AG04450 (cell line): ENCODE measurements at regions not wholly inside any gene's neighbourhood (a gene's known extent, or its start where the extent isn't known, plus 50 kb on each side); places are given as distances from the start of the nearest gene placed in this dataset.

Experiments used
- CTCF ChIA-PET: fragments of 300-600, 350-600 bp; formaldehyde crosslinking; extraction: SDS; loops from one replicate; lab custom pipeline; 2022; ENCODE audit warnings: antibody characterized with exemption, inconsistent platforms; lab: Charles Lee
- POLR2A ChIA-PET: fragments of 350-600 bp; formaldehyde crosslinking; extraction: SDS; loops from one replicate; lab custom pipeline; 2021; ENCODE audit warnings: antibody characterized with exemption, inconsistent platforms; lab: Yijun Ruan, JAX
- DNase-seq: peaks from one replicate; pipeline ENCODE4 v3.0.0-alpha.2; 2011; ENCODE audit warnings: low read depth, low spot score
- H3K27ac ChIP-seq: one replicate; pipeline ENCODE4 v1.5.1; 2012; ENCODE audit warnings: low read depth, low read length, control low read depth
- H3K27me3 ChIP-seq: one replicate; pipeline ENCODE4 v1.6.0; 2012; ENCODE audit warnings: low read length; ENCODE audit not compliant: control insufficient read depth, insufficient read depth
- H3K4me3 ChIP-seq: 2 replicates; pipeline ENCODE4 v1.5.1; 2011; ENCODE audit warnings: mild to moderate bottlenecking, low read depth, low read length, control low read depth
- H3K9me3 ChIP-seq: 2 replicates; pipeline ENCODE4 v1.5.1; 2012; ENCODE audit warnings: low read length; ENCODE audit not compliant: control insufficient read depth, insufficient read depth
- TF ChIP-seq, protein P1 (sequence below): IDR thresholded peaks from 2 replicates; pipeline ENCODE4 v1.5.1; 2011; ENCODE audit warnings: low read depth, low read length, control low read depth, inconsistent platforms

DNA sequence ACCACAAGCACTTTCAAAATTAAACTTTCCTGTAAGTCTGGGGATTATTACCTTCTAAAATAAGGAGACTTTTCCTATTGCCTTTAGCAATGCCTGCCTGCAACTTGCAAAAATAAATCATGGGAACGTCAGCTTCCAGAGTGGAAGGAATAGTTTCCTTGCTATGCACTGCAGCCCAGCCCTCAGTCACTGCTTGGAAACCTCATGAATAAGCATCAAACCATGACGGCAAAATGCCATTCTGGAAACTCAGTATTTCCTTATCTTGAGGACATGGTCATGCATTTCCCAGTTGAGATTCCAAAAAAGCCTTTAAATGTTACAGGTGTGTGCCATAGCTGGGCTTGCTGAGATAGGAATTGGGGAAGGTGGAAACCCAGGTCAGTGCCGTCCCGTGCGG, 84.2 kb upstream of the OTOS start:
- ChIA-PET CTCF (no interaction called here), POLR2A (no interaction called here)
- DNase-seq, result no peak

DNA sequence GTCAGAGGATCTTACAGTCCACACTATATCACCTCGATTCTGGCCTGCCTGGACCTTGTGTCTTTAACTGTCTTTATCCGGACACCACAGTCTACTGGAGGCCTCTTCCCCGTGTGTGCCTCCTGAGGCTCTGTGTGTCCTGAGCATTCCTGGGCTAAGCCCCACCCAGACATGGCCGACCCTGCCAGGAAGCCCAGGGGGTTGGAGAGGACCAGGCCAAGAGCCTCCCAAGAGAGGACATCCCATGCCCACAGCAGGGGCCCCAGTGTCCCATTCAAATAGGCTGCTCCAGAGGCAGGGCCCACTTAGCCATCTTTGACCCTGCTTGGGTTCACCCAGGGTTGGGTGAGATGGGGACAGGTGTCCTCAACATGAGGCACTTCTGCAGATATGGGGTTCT, 84.7 kb upstream of the OTOS start:
- no peak for DNase-seq
- H3K4me3 ChIP-seq, result no peak overlapping the region
- no peak overlapping the region for H3K27ac ChIP-seq
- ChIA-PET POLR2A (no interaction called here), CTCF (no interaction called here)
- peaks cover 19% of the 10 kb centered on the region for H3K9me3 ChIP-seq
- TF ChIP-seq, protein P1, sequence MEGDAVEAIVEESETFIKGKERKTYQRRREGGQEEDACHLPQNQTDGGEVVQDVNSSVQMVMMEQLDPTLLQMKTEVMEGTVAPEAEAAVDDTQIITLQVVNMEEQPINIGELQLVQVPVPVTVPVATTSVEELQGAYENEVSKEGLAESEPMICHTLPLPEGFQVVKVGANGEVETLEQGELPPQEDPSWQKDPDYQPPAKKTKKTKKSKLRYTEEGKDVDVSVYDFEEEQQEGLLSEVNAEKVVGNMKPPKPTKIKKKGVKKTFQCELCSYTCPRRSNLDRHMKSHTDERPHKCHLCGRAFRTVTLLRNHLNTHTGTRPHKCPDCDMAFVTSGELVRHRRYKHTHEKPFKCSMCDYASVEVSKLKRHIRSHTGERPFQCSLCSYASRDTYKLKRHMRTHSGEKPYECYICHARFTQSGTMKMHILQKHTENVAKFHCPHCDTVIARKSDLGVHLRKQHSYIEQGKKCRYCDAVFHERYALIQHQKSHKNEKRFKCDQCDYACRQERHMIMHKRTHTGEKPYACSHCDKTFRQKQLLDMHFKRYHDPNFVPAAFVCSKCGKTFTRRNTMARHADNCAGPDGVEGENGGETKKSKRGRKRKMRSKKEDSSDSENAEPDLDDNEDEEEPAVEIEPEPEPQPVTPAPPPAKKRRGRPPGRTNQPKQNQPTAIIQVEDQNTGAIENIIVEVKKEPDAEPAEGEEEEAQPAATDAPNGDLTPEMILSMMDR, result no peak
- peaks cover 3% of the 10 kb centered on the region for H3K27me3 ChIP-seq

More for the DNA sequence above, 84.2 kb upstream of the OTOS start:
- no peak overlapping the region for H3K4me3 ChIP-seq
- TF ChIP-seq, protein P1, result no peak
- no peak overlapping the region for H3K27ac ChIP-seq
- H3K9me3 ChIP-seq, result peaks cover 15% of the 10 kb centered on the region
- H3K27me3 ChIP-seq, result peaks cover 3% of the 10 kb centered on the region

DNA sequence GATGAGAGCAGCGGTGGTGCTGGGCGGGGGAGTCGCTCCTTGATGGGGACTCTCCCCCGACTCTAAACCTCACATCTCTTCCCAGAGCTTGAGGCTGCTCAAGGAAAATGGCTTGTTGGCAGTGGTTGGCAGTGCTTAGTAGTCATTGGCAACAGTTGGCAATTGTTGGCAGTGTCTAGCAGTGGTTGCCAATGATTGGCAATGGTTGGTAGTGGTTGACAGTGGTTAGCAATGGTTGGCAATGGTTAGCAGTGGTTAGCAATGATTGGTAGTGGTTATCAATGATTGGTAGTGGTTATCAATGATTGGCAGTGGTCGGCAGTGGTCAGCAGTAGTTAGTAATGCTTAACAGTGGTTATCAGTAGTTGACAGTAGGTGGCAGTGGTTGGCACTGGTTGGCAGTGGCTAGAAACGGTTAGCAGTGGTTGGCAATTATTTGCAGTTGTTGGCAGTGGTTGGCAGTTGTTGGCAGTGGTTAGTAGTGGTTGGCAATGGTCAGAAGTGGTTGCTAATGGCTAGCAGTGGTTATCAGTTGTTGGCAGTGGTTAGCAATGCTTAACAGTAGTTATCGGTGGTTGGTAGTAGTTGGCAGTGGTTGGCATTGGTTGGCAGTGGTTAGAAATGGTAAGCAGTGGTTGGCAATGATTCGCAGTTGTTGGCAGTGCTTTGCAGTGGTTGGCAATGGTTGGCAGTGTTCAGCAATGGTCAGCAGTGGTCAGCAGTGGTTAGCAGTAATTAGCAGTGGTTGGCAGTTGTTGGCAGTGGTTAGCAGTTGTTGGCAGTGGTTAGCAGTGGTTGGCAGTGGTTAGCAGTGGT, 85.4 kb upstream of the OTOS start:
- Histone ChIP-seq H3K27me3 (peaks cover 6% of the 10 kb centered on the region), H3K4me3 (no peak overlapping the region), H3K27ac (no peak overlapping the region), H3K9me3 (peaks cover 21% of the 10 kb centered on the region)
- DNase-seq, result no peak
- TF ChIP-seq, protein P1, result no peak
- ChIA-PET POLR2A (no interaction called here), CTCF (no interaction called here)

DNA sequence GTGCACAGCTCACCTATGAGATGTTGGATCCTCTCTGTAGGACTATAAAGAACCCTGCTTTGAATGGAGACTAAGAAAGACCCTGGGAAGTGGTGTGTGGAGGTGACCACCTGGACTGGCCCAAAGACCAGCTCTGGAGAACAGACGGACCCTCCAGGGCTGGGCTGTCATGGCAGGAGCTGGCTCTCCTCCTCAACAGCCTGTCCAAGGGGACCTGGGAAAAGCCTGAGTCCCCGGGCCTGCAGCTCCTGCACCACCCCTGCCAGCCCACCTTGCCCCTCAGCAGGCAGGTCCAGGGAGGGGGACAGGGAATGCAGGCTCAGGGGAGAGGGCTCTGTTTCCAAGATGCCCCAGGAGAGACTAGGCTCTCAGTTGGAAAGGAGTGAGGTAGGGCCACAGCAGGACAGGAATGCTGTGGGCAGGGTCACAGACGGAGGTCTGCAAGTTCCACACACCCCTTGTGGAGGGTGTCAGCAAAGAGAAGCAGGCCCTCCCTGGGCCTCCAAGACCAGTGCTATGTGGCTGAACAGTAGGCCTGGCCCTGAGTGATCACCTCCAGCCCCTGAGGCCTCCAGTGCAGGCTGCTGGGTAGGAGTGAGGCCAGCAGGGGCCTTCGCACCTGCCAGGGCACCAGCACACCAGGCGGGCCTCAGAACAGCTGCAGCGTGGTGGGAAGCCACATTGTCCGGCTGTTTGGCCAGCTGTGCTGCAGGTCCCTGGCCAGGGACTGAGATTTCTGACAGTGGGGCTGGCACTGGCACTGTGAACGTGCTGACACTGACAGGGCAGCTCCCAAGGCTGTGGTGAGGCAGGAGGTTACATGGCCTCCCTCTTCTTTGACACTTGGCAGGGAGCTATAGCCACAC, 86.4 kb upstream of the OTOS start:
- ChIA-PET CTCF (no interaction called here), POLR2A (no interaction called here)
- Histone ChIP-seq H3K27me3 (peaks cover 6% of the 10 kb centered on the region), H3K4me3 (no peak overlapping the region), H3K27ac (no peak overlapping the region), H3K9me3 (peaks cover 21% of the 10 kb centered on the region)
- DNase-seq, result no peak
- TF ChIP-seq, protein P1, result no peak
